ENCODE measurements at regions not wholly inside any gene's neighbourhood (a gene's known extent, or its start where the extent isn't known, plus 50 kb on each side); places are given as distances from the start of the nearest gene placed in this dataset.

GRCh38 chr2:45195916-45196315, 186.7 kb upstream of the SIX2 start:
- no peak overlapping the region for H3K27ac ChIP-seq
- H3K4me3 ChIP-seq, result no peak overlapping the region
- no peaks in the 10 kb centered on the region for H3K36me3 ChIP-seq
- H3K27me3 ChIP-seq, result no peaks in the 10 kb centered on the region
- WGBS, 2 donors, result 76 to 79% methylated on average over 2 of the region's 2 CpGs
- H3K9me3 ChIP-seq, result peaks cover 0 to under 1% (median 0%) of the 10 kb centered on the region in 4 donors
- peaks cover 0 to 5% (median 0%) of the 10 kb centered on the region in 4 donors for H3K4me1 ChIP-seq
- no peak for DNase-seq (ENCODE audit: low spot score in 2 of 2)
- no peak for TF ChIP-seq POLR2A (IDR thresholded peaks at IDR 0.05)

- Histone ChIP-seq H3K4me3 (no peak overlapping the region), H3K9me3 (no peaks in the 10 kb centered on the region), H3K4me1 (peaks cover 0 to 5% (median 0%) of the 10 kb centered on the region in 4 donors), H3K27ac (no peak overlapping the region), H3K36me3 (no peaks in the 10 kb centered on the region), H3K27me3 (no peaks in the 10 kb centered on the region)
- TF ChIP-seq CTCF (IDR thresholded peaks at IDR 0.05) (no peak), POLR2A (IDR thresholded peaks at IDR 0.05) (no peak), EP300 (IDR thresholded peaks at IDR 0.05) (no peak)
- 87 to 91% methylated on average over 3 of the region's 3 CpGs for WGBS, 2 donors
- no peak for DNase-seq (ENCODE audit: low spot score in 2 of 2)
Observed at GRCh38 chr2:45194596-45194995, 185.3 kb upstream of the SIX2 start.

GRCh38 chr2:45193581-45193980, 184.3 kb upstream of the SIX2 start:
- TF ChIP-seq POLR2A (IDR thresholded peaks at IDR 0.05) (no peak), CTCF (IDR thresholded peaks at IDR 0.05) (no peak), EP300 (IDR thresholded peaks at IDR 0.05) (no peak)
- DNase-seq (ENCODE audit: low spot score in 2 of 2), result no peak
- H3K27me3 ChIP-seq, result no peaks in the 10 kb centered on the region
- WGBS, 2 donors, result 77 to 78% methylated on average over 4 of the region's 4 CpGs
- no peak overlapping the region for H3K27ac ChIP-seq
- no peaks in the 10 kb centered on the region for H3K9me3 ChIP-seq
- no peaks in the 10 kb centered on the region for H3K36me3 ChIP-seq
- no peak overlapping the region for H3K4me3 ChIP-seq
- H3K4me1 ChIP-seq, result peaks cover 0 to 5% (median 0%) of the 10 kb centered on the region in 4 donors

- WGBS, 2 donors, result 66 to 78% methylated on average over 3 to 4 of the region's 4 CpGs
- H3K27ac ChIP-seq, result no peak overlapping the region
- TF ChIP-seq POLR2A (IDR thresholded peaks at IDR 0.05) (no peak), EP300 (IDR thresholded peaks at IDR 0.05) (no peak), CTCF (IDR thresholded peaks at IDR 0.05) (no peak)
- DNase-seq (ENCODE audit: low spot score in 2 of 2), result no peak
- H3K27me3 ChIP-seq, result no peaks in the 10 kb centered on the region
- H3K36me3 ChIP-seq, result no peaks in the 10 kb centered on the region
- H3K4me1 ChIP-seq, result peaks cover 0 to 5% (median 0%) of the 10 kb centered on the region in 4 donors
- no peak overlapping the region for H3K4me3 ChIP-seq
- H3K9me3 ChIP-seq, result no peaks in the 10 kb centered on the region
Observed at GRCh38 chr2:45192991-45193390, 183.7 kb upstream of the SIX2 start.

- Histone ChIP-seq H3K4me3 (no peak overlapping the region), H3K9me3 (no peaks in the 10 kb centered on the region), H3K4me1 (peaks cover 0 to 5% (median 0%) of the 10 kb centered on the region in 4 donors), H3K27me3 (no peaks in the 10 kb centered on the region), H3K36me3 (no peaks in the 10 kb centered on the region), H3K27ac (no peak overlapping the region)
- TF ChIP-seq CTCF (IDR thresholded peaks at IDR 0.05) (no peak), EP300 (IDR thresholded peaks at IDR 0.05) (no peak), POLR2A (IDR thresholded peaks at IDR 0.05) (no peak)
- 79 to 84% methylated on average over 5 of the region's 5 CpGs for WGBS, 2 donors
- no peak for DNase-seq (ENCODE audit: low spot score in 2 of 2)
Observed at GRCh38 chr2:45192481-45192880, 183.2 kb upstream of the SIX2 start.

GRCh38 chr2:45191976-45192375, 182.7 kb upstream of the SIX2 start:
- no peaks in the 10 kb centered on the region for H3K36me3 ChIP-seq
- no peaks in the 10 kb centered on the region for H3K27me3 ChIP-seq
- peaks cover 0 to 5% (median 0%) of the 10 kb centered on the region in 4 donors for H3K4me1 ChIP-seq
- H3K27ac ChIP-seq, result no peak overlapping the region
- 45 to 62% methylated on average over 8 of the region's 8 CpGs for WGBS, 2 donors
- TF ChIP-seq POLR2A (IDR thresholded peaks at IDR 0.05) (no peak), EP300 (IDR thresholded peaks at IDR 0.05) (peak in 1 of 2 donors; percentile 33), CTCF (IDR thresholded peaks at IDR 0.05) (no peak)
- no peaks in the 10 kb centered on the region for H3K9me3 ChIP-seq
- peak in 1 of 2 donors; percentile 40 for DNase-seq (ENCODE audit: low spot score in 2 of 2)
- no peak overlapping the region for H3K4me3 ChIP-seq

Data from tibial nerve (tissue), 4 donors.